RKO (cell line): ENCODE measurements at regions not wholly inside any gene's neighbourhood (a gene's known extent, or its start where the extent isn't known, plus 50 kb on each side); places are given as distances from the start of the nearest gene placed in this dataset.
A peak's percentile ranks its signal among the peaks of the same experiment; 100 is the strongest.
"Not testable (repeated sequence)": the region's sequence is repeated elsewhere in the genome, so short reads cannot be mapped to it uniquely, and the experiment has no call there.

Experiments
- DNase-seq: peaks from one replicate; pipeline ENCODE4 v3.0.0-alpha.2; 2016; ENCODE audit warnings: low spot score

DNA sequence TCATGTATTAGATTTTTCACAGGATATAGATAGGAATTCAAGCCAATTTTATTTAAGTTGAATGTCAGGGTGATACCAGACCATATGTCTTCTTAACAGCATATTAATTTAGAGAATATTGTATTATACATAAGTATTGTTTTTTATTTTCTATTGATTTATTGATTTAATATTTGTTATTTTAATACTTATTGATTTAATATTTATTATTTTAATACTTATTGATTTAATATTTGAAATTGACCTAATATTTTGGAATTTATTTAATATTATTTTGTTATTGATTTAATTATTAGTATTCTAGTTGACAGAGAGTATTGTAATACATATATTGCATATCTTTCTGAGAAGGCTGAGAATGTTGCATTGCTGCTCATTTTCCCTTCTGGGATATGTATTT is 1411.8 kb upstream of the ACO1 start:
- no peak for DNase-seq

DNA sequence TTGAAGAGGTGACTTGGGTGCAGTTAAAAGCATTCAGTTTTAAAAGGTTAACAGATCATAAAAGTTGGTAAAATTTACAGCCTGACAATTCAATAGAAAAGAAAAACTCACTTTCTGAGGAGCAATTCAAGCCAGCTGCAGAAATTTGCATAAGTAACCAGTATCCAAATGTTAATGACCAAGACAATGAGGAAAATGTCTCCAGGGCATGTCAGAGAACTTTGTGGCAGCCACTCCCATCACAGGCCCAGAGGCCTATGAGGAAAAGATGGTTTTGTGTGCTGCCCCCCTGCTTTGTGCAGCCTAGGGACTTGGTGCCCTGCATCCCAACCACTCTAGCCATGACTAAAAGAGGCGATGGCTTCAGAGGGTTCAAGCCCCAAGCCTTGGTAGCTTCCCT is 1406.5 kb upstream of the ACO1 start:
- DNase-seq = no peak

DNA sequence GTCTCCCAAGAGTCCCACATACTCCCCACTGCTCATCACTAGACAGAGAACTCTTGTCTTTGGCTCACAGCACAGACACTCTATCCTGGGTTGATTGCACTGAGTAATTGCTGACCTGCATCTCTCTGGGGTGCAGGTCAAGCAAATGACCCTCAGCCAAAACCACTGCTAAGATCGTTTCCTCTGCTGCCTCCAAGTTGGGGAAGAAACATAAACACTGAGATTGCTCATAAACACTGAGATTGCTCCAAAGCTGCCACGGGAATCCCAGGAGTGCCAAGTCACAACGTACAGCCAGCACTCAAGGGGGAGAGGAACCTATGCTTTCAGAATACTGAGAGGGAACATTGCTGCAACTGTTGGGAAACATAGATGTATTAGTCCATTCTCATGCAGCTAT is 1402.1 kb upstream of the ACO1 start:
- no peak for DNase-seq

DNA sequence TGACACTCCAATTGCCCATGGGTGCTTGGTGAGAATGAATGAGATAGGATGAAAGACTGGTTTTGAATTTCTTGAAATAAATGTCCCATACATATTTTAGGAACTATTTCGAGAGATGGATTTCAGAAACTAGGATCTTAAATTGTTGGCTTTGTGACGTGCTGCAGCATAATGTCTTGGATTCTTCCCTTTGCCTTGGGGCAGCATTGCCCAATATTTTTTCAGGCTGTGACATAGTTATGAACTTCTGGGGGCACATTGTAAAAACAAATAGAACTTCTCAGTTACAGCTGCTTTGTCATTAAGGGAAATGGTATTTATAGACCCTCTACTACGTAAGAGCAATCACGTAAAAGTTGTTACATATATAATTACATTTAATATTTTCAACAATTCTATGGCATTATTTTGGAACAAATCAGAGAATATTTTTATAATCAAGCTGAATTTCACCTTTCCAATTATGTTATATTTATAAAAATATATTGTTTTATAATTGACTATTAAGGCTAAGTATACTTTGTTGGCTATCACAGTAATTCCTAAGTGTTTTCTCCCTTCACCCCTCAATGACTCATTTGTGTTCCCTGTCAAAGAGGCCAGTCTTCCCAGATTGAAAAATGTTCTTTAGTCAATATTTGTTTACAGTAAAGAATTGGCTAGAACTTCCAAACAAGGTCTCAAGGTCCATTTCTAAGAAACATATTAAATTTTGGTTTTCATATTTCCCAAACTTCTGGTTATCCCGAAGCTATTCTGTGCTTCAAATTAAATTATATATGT is 1388.3 kb upstream of the ACO1 start:
- DNase-seq = no peak

DNA sequence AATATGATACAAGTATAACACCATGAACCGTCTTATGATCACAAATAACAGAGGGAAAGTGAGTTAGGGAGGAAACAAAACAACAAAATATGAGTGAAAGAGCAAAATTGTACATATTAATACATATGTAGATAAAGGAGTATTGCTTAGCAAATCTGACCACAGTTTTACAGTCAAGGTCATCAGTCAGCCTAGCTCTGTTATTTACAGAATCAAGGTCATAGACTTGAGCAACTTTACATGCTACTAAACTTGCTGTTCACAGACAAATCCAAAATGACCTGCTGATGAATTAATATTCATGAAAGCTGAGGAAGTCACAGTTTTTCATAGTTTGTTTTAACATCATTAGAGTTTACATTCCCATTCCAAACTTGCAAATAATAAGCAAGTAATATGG is 1387.7 kb upstream of the ACO1 start:
- DNase-seq = no peak

DNA sequence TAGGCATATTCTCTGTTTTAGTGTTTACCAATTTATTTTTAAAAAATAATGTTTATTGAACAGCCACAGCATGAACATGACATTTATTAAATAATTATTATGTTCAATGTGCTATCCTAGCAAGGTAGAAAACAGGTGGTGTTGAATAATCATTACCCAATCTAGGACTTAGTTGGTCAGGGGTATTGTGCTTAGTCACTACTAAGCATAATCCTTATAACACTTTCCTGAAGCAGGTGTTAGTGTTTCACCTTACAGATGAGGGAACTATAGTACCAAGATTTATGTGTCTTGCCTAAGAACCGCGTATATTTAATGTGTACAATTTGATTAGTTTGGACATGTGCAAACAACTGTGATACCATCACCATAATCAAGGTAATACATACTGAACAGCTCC is 1387.2 kb upstream of the ACO1 start:
- DNase-seq = no peak

DNA sequence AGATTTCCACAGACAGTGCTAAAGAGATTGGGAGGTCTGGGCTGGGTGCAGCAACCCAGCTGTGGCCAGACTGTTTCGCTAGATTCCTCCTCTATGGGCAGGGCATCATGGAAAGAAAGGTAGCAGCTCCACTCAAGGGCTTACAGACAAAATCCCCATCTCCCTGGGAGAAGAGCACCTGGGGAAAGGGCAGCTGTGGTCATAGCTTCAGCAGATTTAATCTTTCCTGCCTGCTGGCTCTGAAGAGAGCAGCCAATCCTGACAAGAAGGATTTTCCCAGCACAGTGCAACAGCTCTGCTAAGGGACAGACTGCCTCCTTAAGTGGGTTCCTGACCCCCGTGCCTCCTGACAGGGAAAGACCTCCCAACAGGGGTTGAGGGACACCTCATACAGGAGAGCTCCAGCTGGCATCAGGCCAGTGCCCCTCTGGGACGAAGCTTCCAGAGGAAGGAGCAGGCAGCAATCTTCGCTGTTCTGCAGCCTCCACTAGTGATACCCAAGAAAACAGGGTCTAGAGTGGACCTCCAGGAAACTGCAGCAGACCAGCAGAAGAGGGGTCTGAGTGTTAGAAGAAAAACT is 1379.3 kb upstream of the ACO1 start:
- no peak for DNase-seq

DNA sequence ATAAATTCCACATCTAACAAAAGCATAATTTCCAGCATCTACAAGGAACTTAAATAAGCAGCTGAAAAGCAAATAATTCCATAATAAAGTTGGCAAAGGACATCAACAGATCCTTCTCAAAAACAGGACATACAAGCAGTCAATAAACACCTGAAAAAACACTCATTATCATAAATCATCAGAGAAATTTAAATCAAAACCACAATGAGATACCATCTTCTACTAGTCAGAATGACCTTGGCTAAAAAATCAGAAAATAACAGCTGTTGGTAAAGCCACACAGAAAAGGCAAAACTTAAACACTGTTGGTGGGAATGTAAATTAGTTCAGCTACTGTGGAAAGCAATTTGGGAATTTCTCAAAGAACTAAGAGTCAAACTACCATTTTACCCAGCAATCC is 1371.1 kb upstream of the ACO1 start:
- no peak for DNase-seq

DNA sequence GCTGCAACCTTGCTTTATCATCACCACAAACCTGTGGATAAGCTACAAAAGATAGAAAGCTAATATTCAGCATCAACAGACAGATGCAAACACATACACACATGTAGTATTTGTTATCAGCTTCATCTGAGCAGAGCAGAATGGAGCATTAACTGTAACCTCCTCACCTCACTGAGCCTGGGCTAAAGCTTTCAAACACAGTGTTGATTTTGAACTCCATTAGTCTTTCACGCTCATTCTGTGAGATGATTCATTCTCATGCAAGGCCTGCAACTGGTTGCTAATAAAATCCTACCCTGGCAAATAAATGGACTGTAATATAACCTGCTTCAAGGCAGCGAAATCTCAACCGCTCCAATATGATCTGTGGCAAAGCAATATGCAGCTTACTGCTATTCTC is 1360.6 kb upstream of the ACO1 start:
- no peak for DNase-seq

DNA sequence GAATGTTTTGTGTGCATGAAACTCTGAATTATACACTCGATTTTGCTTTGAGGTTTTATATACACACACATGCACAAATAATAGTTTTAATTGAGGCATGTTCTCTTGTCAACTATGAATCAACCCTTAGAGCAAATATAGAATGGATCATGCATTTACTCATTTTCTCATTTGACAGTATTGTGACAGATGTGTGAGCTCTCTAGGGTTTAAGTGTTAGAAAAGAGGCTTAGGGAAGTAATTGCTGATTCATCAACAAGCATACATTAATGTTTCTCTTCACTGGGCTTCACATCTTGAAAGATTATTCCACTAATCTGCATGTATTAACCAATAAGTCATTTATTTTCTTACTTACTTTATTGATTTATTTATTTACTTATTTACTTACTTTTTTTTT is 1356.8 kb upstream of the ACO1 start:
- no peak for DNase-seq

DNA sequence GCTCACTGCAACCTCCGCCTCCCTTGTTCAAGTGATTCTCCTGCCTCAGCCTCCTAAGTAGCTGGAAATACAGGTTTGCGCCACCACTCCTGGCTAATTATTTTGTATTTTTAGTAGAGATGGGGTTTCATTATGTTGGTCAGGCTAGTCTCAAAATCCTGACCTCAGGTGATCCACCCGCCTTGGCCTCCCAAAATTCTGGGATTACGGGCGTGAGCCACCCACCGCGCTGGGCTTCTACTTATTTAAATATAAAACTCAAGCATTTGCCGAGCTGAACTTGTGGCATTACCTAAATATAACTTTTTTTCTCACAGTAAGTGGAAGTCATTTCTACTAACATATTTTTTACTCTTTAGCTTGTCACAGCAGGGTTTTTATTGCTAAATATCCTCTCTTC is 1356.3 kb upstream of the ACO1 start:
- DNase-seq = no peak

DNA sequence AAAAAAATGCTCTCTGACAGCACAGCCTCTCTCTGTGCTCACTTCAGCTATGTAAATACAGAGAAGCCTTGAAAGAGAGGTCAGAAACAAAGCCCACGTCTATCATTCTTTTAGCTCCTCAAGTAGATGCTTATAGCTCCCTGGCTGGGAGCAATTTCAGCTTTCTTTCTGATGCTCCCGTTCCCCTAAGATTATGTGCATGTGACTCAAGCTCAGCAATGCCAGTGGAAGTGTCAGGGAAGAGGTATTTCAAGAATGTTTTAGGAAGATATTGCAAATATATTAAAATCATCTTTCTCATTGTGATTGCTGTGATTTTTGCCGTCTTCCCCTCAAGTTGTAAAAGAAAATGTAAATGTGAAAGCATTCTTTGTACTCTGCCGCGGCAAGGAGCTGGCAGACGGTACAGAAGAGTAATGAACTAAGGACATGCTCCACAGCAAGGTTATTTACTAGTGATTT is 1353.7 kb upstream of the ACO1 start:
- DNase-seq = no peak

DNA sequence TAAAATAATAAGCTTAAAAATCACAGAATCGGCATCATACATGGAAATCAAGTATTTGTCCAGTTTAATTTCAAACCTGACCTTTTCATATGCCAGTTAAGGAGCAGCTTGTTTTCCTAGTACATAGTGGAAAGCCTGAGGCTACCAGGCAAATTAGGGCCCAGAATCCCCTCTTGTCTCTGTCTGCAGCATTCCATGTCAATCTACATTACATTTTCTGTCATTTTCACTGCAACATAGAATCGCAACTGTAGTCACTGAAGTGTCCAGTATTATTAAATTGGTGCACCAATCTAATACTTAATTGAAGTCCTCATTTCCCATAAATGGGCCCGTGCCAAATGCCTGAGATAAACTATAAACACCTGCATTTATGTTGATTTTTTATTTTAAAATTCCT is 1352.2 kb upstream of the ACO1 start:
- no peak for DNase-seq

DNA sequence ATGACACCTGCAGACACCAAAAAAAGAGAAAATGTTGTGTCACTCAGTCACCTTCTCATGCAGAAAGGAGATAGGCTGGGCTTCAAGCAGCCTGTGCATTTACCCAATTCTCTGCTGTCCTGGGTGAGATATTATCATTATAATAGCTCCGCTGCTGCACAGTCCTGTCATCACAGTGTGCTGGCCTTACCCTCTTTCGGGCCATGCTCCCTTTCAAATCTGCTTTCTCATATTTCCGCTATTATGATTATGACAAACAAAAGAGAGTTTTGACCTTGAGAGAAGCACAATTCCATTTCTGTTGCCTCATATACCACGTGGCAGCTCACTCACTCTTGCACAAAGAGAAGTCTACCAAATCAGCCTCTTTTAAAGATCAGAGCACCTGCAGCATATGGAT is 1350.1 kb upstream of the ACO1 start:
- no peak for DNase-seq

DNA sequence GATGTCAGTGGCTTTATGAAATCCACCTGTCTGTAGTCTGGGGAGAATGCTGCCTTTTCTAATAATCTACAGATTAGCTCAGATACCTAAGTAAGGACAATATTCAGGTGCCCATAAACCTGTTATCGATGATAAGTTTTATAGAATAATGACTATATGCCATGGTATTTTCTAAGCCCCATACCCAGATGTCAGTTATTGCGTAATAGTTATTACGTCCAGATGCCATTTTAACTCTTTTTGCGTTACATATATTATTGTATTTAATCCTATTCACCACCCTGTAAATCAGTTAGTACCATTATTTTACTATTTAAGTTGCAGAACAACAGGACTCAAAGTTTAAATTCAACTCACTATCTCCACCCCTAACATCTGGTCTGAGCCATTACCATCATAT is 1343.9 kb upstream of the ACO1 start:
- DNase-seq = no peak

DNA sequence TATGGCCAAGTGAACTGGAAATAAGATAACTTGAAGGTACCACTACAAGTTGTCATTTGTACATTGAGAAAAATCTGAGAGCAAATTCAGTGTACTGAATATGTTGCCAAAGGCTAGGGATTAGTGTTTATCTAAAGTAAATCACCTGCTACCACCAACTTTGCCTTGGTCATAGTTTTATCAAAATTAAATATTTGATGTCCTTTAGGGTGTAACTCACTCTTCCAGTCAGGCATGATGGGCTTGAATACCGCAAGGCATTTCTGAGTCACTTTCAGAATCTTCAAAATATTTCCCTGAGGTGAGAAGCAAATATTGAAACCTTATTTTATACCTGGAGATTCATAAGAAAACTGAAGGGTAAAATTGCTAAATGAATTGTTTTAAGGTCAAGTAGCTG is 1338.6 kb upstream of the ACO1 start:
- DNase-seq = no peak

DNA sequence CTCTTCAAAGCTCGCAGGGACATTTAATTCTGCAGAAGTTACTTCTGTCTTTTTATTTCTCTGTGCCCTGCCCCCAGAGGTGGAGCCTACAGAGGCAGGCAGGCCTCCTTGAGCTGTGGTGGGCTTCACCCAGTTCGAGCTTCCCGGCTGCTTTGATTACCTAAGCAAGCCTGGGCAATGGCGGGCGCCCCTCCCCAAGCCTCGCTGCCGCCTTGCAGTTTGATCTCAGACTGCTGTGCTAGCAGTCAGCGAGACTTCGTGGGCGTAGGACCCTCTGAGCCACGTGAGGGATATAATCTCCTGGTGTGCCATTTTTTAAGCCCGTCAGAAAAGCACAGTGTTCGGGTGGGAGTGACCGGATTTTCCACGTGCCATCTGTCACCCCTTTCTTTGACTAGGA is 1322.9 kb upstream of the ACO1 start:
- not testable (repeated sequence) for DNase-seq

DNA sequence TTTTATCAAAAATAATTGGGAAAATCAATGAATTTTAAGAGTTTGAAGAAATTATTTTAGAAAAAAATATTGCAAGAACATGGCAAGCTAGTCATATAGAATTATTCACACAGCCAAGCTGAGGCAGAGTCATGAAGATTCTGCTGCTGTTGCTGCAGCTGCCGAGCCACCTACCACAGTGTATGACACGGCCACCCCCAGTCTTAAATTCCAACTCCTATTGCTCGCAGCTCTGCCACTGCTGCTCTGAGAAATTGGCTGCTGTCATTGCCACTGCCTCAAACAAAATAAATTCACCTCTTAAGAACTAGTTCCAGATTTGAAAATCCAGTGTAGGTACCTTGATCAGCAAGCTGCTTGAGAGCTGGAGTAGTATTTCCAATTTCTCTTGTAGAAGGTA is 1318.8 kb upstream of the ACO1 start:
- no peak for DNase-seq

DNA sequence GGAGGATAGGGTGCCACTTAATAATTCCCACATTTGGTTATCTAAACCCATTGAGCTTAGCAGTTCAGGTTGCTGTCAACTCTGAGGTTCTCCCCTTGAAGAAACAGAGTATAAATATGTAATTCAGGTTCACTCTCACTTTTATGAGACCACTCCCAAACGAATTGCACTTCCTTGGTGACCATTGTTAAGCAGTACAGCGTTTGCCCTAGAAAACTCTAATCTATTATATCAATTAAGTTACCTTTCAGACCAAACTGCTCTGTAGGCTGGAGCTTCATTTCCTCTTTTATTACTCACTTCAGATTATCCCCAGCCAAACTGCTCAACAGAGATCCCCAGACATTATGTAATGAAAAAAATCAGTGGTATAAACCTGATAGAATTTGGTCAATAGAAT is 1317.0 kb upstream of the ACO1 start:
- no peak for DNase-seq

DNA sequence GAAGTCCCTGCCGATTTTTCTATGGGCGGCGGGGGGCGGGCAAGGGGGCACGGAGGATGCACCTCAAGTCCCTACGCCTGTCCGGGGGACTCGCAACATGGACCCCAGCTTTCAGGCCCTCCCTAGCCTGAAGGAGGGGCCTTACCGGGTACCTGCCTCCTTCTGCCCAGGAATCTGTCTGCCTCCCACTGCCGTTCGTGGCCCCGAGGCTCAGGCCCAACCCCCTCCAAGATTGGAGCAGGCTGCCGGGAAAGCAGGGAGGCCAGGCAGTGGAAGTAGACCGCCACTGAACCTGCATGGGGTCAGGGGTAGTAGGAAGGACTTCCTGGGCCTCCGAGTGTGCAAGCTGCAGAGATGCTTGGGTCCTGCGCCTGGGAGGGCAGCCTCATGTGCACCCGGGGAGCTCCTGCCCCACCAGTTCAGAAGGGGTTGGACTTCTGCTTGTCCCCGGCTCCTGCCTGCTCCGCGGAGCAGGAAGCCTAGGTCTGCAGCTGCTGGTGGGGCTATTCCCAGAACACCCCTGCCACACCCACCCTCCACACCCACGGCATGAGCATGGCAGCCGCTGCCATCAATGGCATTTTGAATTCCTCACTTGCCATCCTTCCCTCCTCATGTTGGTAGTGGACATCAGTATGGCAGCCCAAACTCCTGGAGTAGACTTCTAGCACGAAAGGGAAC is 1312.7 kb upstream of the ACO1 start:
- DNase-seq = no peak

DNA sequence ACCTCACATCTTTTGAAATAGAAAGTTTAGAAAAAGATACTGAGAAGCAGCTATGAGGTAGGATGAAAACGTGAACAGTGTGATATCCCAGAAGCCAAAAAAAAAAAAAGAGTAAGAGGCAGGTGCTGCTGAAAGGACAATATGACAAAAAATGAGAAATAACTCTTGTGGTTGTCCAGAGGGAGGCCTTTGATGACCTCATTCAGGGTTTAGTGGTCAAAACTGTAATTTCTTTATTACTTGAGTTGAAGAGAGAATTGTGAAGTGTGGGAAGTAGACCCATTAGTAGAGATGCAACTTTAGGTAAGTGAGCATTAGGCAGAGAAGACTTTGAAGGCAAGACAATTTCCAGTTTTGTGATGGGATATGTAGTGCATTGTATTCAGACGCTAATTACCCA is 1306.3 kb upstream of the ACO1 start:
- DNase-seq = no peak

DNA sequence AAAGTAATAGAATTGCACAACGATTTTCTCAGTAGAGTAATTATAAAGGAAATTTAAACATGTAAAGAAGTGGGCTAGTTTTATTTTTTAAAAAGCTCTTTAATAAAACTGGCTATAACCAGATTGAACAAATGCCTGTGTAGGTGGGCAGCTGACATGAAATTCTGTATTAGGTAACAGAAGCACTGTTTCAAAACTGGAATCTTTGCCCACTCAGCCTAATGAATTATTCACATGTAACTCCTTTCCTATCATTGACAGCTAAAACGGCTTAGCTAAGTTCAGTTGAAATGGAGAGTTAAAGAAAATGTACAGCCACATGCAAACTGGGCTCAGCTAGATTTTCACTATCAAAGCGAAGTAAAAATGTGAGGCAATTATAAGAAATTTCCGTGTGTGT is 1300.1 kb upstream of the ACO1 start:
- no peak for DNase-seq

DNA sequence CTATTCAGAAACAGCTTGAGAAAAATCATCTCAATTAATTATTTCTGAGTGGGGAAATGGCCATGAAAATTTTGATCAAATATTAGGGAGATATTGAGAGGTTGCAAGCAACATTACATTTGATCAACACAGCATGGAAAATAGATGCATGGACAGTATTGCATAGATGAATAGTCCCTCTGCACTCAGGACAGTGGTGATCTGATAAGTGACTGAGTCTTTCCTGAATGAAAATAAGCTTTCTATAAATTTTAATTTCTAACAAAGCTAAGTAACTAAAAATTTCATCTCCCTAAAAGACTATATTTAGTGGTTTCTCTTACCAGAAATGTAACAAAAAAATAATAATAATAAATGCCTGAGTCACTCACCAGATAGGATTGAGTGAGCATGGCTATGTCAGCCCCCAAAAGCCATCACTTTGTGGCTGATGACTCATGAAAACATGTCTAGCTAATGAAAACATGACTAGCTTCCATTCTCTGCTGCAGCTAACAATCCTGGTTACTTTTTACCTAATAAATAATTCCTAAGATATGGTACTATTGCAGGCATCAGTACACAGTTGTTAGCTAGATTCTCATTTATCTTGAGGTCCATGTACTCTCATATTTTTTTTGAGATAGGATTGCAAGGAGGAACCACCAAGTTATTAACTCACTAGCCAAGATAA is 1294.8 kb upstream of the ACO1 start:
- peak; percentile 10 for DNase-seq
